Iris pigment epithelial cell (primary cell): ENCODE measurements at regions not wholly inside any gene's neighbourhood (a gene's known extent, or its start where the extent isn't known, plus 50 kb on each side); places are given as distances from the start of the nearest gene placed in this dataset.
"Not testable (repeated sequence)": the region's sequence is repeated elsewhere in the genome, so short reads cannot be mapped to it uniquely, and the experiment has no call there.

Experiments used
- DNase-seq: peaks from one replicate; pipeline ENCODE4 v3.0.0-alpha.2; 2011; ENCODE audit warnings: low read depth

DNA sequence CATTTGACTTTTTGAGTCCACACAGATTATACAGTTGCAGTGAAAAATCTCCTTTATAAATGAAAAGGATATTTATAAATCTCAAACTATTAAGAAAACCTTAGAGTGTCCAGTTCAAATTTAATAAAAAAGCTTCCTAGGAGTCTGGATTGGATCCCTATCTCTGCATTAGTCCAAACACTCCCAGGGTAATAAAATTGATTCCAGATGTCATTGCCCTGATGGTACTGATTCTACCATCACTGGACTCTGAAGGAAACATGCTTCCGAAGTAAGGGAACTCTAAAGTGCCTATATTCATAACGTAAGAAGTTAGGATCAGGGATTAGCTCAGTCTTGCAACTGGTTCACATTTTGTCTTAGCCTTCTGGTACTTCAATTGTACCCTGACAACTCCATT is 1325.1 kb upstream of the MAP3K7 start:
- no peak for DNase-seq

DNA sequence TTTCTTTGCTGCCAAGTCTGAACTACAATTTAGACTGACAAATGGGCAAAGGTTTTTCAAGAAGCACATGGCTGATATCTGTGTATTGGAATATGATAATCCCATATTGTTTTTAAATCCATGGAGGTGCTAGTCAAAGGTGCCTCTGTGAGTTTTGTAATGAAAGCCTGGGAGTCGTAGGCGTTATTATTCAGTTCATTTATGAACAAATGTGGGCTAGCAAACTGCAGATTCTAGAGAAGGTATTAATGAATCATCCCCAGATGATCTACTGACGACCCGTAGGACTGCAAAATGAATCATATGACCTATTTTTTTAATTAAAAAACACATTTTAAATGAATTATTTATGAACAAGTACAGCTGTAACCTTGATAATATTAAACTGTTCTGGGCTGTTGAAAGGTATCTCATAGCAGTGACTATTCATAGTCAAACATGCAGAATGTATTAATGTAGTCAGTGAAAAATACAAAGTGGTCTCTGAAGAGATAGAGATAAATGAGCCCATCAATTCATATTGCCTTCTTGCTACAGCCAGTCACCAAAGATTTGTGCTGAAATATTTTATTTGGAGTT is 1317.8 kb upstream of the MAP3K7 start:
- DNase-seq: no peak

DNA sequence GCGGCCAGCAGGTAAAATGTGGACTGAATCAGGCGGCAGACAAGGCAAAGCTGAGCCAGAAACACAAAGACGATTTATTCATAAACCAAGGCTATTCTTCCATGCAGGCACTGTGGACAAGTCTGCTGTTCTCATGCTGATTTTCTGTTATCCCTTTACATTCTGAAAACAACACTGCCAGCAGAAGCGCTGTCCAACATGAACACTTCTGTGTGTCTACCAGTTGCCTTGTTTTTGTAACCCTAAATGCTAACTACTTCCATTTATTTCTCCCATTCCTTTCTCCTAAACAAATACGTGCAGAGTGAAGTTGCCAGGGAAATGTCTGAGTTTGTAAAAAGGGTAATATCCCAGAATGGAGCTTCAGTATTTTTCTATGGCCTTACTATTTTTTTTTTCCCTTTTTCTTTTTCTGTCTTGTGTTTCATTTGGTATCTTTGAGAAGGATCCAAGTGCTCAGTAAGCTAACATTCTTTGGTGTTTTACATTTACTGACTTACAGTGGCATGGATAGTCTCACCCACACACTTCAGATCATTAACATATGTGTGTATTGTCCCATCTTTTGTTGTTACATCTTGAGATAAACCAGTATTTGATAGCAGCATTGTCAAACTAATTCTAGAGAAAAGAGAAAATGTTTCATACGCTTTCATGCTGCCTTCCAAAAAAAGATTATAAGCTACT is 1308.9 kb upstream of the MAP3K7 start:
- DNase-seq: no peak

DNA sequence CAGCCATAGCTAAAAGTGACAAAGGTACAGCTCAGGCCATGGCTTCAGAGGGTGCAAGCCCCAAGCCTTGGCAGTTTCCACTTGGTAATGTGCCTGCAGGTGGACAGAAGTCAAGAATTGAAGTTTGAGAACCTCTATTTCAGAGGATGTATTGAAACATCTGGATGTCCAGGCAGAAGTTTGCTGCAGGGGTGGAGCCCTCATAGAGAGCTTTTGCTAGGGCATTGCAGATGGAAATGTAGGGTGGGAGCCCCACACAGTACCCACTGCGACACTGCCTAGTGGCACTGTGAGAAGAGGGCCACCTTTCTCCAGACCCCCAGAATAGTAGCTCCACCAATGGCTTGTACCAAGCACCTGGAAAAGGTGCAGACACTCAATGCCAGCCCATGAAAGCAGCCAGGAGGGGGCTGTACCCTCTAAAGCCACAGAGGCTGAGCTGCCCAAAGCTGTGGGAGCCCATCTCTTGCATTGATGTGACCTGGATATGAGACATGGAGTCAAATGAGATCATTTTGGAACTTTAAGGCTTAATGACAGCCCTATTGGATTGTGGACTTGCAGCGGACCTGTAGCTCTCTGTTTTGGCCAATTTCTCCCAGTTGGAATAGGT is 1299.4 kb upstream of the MAP3K7 start:
- DNase-seq: no peak

DNA sequence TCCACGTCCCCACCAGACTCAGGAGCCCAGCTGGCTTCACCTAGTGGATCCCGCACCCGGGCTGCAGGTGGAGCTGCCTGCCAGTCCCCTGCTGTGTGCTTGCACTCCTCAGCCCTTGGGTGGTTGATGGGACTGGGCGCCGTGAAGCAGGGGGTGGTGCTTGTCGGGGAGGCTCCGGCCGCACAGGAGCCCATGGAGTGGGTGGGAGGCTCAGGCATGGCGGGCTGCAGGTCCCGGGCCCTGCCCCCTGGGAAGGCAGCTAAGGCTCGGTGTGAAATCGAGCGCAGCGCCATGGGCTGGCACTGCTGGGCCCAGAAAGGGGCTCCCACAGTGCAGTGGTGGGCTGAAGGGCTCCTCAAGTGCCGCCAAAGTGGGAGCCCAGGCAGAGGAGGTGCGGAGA is 1294.9 kb upstream of the MAP3K7 start:
- not testable (repeated sequence) for DNase-seq

DNA sequence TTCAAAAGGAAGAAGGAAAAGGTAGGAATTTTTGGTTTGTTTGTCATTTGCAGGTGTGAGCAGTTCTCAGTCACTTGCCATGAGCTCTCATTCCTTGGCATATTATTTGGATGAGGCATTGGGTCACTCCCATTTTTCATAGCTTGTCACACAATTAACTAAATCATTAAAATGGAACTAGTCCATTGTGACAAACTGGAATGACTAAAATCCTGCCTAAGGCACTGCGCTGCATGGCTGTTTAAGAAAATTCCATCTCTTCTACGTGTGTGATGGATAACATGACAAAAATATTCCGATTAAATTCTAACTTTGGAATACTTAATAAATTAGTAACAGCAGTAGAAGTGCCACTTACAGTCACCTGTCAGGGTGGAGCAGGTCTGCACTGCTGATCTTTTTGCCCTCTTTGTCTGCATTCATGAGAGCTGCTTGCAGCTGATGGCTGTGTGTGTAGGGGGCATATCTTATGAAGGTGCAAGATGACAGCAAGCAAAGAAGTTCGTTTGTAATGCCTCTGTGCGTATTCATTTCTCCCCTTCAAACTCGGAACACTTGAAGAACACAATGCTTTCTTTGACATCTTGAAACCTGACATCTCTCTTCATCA is 1292.6 kb upstream of the MAP3K7 start:
- DNase-seq: no peak

DNA sequence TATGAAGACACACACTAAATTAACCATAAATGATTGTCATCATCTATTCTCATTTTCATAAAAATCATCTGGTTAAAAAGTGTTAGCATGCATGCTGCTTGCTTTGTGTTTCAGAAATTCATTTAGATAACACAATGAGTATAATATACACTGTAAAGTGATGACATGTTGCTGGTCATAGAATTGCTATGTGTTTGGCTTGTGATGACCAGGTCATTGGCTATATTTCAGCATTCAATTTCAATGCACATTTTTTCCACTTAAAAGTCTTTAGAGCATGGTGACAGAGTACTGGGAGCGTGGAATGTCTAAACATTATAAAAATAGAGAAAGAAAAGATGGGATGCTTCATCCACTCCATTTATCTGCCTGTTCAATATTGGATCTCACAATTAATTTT is 1291.1 kb upstream of the MAP3K7 start:
- DNase-seq: no peak

DNA sequence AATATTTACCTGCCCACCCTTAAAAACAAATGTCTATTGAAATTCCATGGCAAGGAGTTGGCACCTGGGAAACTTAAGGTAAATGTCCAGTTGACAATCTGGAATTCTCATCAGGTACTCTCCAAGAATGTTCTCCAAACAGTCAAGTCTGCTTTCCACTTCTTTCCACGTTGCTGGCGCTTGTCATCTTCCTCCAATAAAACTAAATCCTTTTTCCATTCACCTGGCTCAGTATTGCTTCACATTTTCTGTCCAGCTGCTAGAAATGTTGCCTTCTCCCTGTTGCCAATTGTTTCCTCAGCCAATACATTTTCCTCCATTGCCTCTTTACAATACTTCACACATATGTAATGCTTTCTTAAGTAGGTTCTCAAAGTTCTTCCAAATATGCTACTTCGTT is 1288.1 kb upstream of the MAP3K7 start:
- DNase-seq: no peak

DNA sequence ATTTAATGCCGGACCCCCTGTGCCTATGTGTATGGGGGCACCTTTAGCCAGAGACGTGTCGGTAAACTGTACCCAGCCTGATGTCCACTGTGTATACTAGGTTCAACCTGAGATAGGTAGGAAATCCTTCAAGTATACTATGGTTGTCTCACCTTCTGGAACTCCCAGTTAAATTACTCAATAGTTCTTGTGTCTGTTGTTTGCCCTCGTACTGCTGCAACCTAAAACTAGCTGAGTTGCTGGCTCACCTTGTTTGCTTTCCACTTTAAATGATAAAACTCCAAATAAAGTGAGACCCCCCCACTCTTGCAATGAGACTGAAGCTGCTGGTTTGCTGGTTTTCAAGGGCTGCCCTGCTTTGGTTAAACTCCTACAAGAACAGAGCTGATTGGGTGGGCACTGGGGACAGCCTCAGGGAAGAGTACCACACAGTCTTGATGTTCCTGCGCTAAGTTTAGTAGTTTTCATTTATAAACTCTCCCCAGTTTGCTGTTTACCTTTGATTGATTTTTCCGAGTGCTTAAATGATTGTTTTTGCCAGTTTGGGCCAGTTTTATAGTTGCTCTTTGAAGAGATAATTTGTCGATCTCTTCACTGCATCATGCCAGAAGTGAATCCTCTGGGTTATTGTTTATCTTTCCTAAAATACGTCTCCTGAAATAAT is 1281.8 kb upstream of the MAP3K7 start:
- DNase-seq: no peak

DNA sequence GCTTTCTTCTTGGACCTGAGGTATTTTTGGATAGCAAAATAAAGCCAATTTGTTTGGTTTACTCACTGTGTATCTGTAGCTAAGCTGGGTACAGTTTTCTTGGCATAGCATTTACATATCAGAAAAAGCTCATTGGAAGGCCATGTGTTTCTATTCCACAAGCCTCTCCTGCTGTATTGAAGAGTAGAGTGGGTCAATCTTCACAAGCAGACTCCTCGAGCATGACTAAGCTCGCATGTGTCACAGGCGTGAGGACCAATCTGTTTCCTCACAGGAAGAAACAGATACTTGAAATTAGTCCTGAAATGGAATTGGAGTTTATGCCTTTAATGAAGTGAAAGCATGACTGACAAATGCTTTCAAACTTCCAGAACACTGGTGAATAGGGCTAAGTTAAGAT is 1279.0 kb upstream of the MAP3K7 start:
- no peak for DNase-seq

DNA sequence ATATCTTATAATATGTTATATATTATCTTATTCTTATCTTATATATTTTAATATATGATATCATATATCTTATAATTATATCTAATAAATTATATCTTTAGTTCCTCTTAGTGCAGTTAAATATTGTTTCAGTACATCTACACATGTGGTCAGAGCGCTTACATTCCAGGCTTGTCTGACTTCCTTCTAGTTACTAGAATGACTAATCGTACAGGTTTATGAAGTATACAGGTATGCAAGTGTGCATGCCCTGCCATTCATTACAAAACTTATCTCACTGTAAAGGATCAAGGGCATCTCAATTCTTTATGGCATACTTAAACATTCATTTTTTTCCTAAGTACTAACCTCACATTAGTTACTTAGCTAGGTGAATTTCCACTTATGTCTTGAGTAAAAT is 1278.0 kb upstream of the MAP3K7 start:
- DNase-seq: no peak

DNA sequence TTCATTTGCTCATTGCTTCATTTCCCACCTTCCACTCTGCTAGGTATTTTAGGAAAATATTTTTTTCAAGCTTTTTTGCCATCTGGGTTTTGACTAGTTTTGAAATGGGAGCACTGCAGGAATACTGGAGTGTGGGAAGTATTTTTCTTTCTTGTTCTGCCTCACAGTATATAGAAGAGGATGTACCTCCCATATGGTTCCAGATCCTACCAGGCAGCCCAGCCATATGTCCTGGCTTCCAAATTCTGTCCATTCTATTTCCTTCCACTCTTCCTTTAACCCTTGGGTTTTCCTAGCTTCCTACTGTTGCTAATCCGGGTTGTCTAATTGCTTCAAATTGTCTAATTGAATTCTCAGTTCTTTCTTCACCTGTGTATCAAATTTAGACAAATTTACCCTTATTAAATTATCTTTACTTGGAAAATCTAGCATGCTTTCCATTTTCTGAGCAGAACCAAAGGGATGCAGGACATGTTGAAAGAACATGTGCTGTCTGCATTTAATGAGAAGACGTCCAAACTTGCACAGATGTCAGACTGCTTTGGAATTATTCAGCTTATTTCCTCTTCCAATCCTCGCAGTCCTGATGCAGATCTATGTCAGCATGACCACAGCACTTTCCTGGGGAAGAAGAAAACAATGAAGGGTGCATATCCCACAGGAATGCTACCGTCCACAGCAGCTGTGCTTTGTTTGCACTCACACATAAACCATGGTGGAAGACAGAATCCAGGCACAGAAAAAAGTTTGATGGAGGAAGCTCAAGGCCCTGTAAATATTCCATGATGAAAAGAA is 1273.9 kb upstream of the MAP3K7 start:
- DNase-seq: no peak

DNA sequence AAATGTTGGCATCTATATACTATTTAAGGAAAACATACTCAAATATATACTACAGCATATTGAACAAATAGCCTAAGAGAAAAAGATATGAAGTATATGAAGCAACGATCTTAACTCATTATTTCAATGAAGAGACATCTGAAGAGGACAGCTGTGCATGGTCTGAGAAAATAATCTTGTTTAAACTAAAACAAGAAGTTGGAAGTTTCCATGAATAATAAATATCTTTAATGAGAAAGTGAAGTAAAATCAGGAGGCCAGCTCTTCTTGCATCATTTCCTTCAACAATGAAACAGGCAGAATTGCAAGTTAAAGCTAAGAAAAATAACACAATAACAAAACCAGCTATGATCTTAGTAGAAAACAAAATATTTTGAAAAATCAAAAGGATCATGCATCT is 1265.4 kb upstream of the MAP3K7 start:
- no peak for DNase-seq

DNA sequence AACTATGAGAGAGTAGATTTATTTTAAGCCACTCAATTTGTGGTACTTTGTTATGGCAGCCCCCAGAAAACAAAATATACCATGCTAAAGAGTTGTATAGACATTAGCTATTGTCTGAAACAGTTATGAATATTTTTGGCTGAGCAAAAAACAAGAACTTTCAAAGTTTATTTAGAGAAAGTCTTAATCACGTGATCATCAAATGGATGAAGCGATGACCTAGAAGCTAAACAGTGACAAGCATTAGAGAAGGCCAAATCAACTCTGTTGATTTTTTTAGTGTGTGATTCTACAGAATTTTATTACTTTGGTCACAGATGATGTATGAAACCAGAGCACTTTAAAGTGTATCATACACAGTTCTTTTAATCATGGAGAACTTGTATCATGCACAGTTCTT is 1247.9 kb upstream of the MAP3K7 start:
- DNase-seq: no peak

DNA sequence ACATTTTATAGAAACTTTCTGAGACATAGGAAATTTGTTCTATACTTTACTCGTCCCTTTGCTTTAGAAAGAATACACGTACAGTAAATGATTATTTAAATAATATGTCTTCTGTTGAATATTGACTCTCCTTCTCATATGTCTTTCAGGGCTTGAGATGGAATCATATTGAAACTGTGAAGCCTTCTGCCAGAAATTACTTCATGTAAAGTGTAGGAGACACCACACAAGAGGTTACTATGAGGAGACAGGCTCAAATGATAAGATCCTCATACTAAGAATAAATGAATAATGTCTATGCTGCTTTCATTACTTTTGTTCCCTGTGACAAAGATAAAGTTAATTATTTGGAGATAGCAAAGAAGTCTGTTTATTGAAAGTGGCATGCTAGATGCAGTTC is 1240.3 kb upstream of the MAP3K7 start:
- no peak for DNase-seq

DNA sequence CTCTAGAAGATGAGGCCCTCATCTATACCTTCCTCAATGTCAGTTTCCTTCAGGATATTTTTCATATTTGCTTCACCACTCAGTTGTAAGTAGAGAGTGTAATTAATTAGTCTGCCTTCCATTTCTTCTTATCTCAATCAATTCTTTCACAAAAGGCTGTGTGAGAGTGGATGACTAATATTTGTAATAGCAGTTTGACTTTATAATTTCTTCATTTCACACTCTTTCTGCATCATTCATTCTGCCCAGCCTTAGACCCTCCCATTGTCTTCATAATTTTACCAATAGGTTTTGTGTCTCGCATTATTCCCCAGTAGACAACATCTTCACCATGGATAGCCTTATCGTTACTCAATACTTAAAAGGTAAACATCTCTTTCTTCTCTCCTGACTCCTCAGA is 1239.3 kb upstream of the MAP3K7 start:
- DNase-seq: no peak

DNA sequence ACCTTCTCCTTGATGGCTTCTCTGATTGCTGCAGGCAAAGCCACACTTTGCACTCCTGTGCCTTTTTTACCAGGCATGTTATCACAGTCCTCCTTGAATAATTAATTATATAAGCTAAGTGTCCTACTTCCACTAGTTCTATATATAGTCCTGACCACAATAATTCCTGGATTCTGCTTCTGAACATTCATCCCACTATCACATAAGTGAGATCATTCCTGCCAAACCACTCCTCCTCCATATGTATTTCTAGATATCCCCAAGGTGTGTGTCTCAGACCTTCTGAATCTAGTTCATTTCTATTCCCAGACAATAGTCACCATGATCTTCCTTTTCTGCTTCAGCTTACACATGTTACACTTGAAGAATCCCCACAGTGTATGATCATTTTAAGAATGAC is 1237.5 kb upstream of the MAP3K7 start:
- DNase-seq: no peak

DNA sequence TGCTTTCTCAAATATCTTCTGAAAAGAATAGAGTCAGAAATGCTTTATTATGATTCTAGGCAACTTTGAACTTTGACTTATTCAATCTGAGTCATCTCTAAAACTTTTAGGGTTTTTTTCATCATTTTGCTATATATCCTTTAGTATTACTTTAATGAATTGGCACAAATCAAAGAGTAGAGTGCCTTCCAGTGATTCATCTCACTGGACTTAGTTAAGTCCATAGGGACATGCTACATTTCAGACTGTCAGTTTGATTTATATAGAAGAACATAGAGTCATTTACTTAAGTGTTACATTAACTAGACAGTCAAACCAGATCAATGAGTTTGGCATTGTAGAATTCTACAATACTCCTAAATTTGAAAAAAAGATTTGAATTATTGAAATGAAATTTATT is 1235.7 kb upstream of the MAP3K7 start:
- no peak for DNase-seq

DNA sequence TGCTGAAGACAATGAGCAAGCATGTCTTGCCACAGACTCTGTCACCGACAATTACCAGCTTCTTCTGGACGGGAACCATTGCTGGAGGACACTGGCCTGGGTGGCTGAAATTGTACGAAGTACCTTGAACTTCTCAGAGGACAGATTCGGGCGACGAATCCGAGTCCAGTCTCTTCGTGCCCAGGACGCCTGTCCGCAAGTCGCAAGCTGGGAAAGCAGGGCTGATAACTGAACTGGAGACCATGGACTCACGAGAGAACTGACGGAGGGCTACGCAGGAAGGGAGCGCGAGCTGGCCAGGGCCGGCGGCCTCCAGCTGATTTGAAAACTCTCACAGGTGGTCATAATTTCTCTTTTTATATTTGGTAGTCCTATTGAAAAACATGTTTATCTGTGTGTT is 1229.5 kb upstream of the MAP3K7 start:
- DNase-seq: no peak

DNA sequence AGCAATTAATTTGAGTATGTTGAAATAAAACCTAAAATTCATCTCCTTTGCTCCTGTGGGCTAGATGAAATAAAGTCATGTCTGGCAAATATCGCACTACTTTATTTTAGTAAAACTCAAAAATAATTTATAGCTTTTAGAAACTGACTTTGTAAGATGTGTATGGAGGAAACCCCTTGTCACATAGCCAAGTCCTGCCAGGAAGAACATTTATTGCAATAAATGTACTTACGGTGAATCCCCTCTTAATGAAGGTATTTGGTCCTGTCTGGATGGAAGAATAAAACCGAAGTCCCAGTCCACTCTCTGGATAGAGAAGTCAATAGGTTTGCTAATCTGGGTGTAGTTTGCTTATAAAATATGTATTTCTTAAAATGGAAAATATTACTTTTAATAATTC is 1226.8 kb upstream of the MAP3K7 start:
- DNase-seq: no peak

DNA sequence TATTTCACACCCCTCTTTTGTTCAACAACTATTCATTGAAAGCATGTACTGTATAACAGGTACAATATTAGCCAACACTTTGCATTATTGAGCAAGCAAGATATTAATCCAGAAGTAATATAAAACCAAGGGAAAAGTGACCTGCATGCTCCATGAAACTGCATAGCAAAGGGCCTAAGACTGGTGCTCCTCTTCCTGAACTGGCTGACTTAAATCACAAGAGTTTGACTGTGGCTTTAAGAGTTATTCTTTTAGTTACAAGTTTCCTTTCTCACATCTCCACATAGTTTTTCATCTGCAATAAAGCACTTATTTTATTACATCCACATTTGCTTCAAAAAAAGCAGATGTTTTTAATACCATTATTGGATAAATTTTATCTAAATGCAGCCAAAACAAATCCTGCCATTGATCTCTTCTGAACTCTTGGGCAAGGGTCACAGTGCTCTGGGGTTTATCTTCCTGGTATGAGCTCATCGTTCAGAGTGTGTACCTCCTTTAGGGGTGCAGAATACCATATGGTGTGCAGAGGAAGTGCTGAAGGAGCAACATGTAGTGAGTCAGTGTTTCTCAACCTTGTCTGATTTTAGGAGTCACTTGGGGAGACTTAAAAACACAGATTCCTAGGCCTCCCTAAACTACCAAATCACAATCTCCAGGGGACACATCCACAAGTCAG is 1225.9 kb upstream of the MAP3K7 start:
- no peak for DNase-seq

DNA sequence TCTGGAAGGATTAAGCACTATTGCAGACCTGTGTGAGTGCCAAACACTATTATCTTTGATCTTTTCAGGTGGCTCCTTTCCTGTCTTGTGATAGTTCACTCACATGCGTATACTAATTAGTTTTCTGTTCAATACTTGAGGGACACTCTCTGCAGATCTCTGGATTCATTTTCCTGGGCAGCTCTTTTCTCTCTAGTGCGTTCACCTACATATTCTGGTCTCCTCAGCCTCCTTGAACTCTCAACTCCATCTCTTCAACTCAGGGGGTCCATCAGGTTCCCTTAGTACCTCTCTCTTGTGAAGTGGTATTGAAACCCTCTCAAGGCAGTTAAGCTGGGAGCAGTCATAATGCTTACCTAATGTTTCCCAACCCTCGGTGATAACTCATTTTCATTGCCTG is 1218.1 kb upstream of the MAP3K7 start:
- no peak for DNase-seq
